SHP77 (cell line): ENCODE measurements at regions not wholly inside any gene's neighbourhood (a gene's known extent, or its start where the extent isn't known, plus 50 kb on each side); places are given as distances from the start of the nearest gene placed in this dataset.

Source experiments
- DNase-seq, 2 experiments: peaks; one replicate each; lab custom pipeline; 2025; lab: John Stamatoyannopoulos, UW

GRCh38 chr9:124179196-124180071 lies 78.3 kb upstream of the NEK6 start:
- DNase-seq, result no peak

- no peak for DNase-seq
Measured at GRCh38 chr9:124180557-124180956, 77.2 kb upstream of the NEK6 start.

- no peak for DNase-seq
Measured at GRCh38 chr9:124182741-124183140, 75.0 kb upstream of the NEK6 start.

GRCh38 chr9:124183772-124184171 lies 74.0 kb upstream of the NEK6 start:
- no peak for DNase-seq

- DNase-seq, result no peak
Measured at GRCh38 chr9:124185413-124185812, 72.3 kb upstream of the NEK6 start.

DNA sequence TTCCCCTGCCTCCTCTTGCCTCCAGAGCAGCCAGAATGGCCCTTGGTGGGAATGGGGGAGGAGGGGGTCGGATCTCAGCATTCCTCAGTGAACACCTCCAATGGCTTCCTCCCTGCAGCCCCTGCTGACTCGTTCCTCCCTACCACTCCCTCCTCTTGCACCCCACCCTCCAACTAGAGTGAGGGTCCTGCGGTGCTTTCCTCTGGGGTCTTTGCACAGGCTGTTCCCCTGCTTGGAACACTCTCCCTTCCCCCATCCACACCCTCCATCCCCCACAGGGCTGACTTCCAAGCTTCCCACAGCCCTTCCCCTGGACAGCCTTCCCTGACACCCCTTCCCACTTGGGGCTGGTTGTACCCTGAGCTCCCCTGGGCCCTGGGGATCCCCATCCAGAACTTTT lies 70.4 kb upstream of the NEK6 start:
- DNase-seq, result no peak

DNA sequence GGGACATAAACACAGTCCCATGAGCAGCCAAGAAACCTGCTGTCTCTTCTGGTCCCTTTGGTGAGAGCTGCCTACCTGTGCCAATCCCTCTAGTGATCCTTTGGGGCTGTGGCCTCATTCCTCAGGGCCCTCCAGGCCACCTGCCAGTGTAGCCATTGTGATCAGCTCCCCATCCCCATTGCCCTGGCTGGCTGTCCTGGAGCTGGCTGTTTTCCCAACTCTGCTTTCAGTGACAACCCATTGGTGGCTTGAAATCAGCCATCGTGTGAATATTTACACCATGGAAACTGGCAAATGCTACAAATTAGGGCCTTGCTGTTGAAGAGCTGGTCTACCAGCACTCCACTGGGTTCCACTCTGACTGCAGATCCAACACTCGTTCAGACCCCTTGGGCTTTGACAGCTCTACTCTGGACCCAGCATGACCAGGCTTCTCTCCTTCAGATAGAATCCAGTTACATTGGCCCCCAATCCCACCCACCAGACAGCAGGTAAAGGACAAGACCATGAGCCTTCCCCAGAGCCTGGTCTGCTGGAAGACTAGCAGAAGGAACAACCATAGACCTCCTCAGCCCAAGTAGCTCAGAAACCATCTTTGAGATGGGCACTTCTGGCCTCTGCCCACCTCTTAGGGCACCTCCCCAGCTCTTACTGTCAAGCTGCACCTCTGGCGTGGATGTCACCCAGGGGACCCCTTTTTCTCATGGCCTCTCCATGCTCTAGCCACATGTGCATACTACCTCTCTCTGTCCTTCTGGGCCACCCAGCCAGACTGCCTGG lies 69.2 kb upstream of the NEK6 start:
- no peak for DNase-seq

DNA sequence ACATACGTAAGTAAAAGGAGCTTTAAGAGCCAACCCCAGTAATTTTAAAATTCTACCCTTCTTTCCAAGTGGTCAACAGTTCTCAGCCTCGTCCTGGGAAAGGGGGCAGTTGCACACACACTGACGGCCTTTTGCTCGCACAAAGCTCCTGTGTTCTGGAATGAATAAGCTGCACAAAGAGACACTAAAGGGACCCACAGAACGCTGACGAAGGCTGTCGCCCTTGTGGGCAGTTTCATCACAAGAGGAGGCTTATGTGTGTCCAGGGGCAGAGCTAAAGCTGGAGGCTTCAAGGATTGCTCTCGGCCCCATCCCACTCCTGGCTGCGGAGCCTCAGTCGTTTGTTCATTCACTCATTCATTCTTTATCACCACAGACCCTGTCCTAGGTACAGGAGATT lies 67.0 kb upstream of the NEK6 start:
- no peak for DNase-seq

GRCh38 chr9:124191691-124192395 lies 65.9 kb upstream of the NEK6 start:
- no peak for DNase-seq

GRCh38 chr9:124196814-124197176 lies 61.0 kb upstream of the NEK6 start:
- DNase-seq, result no peak

DNA sequence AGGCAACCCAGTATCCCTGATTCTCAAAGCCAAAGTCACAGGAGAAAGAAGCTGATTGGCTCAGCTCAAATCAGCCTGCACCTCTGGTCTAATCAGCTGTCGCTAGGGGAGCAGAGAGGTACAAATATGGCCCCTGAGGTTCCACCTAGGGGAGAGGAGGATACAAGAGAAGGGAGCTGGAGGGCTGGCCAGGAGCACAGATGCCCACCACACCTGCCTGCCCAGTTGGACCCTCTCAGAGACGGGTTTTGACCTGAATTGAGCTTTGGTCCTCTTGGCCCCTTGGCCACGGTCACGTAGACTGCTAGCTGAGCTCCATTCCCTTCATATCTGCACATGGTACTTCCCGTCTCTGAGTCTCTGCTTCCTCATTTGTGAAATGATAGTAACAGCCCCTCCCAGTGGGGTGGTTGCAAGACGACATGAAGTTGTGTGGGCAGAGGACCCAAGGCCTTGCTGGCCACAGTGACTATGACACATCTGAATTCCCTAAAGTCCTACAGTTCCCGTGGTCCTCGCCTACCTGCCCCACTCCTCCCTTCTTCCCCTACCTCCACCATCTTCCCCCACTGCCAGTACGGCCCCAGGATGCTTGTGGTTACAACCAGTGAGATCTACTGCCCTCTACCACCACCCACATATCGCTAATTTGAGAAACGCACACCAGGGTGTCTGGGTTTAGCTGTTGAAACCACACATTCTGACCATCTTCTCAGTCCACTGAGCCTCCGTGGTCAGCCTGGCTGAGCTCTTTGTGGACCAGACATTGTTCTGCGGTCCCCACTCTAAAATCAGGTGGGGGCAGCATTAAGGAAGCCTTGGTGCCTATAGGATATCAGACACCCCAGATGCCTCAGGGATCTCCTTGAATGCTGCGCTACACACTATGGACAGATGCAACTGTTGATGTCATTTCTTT lies 60.3 kb upstream of the NEK6 start:
- DNase-seq, result no peak

GRCh38 chr9:124198331-124198730 lies 59.4 kb upstream of the NEK6 start:
- DNase-seq, result no peak

DNA sequence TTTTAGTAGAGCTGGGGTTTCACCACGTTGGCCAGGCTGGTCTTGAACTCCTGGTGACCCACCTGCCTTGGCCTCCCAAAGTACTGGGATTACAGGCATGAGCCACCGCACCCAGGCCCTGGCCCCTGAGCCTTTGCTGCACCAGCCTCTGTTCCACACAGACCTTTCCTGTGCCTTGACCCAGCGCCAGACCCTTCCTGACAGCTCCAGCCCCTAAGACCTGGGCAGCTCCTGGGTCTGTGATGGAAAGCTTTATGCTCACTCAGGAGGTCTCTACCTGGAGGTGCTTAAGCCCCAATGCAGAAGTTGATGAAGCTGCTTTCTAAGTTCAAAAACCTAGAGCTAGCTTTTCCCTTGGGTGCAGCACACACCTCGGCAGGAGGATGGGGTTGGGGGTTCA lies 58.8 kb upstream of the NEK6 start:
- DNase-seq, result no peak

- no peak for DNase-seq
Measured at GRCh38 chr9:124199474-124199873, 58.3 kb upstream of the NEK6 start.

DNA sequence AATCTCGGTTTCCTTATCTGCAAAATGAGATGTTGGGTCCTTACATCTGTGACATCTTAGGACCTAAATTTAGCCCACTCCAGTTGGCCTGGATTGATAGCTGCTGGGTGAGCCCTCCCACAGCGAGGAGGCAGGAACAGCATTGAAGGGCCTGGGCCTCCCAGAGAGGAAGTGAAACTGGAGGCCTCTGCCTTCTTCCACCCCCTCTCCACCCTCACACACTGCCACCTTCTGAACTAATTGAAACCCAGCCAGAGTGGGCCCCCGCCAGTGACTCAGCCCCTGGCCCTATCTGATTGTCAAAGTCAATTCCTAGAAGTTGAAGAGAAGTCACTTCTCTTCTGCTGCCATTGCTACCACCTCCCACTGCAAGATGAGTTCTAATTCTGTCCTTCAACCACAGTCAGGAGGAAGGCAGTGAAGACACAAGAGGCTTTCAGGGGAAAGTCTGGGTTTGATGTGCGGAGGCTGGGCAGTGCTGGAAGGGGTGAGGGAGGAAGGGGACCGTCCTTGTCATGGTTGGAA lies 55.2 kb upstream of the NEK6 start:
- DNase-seq, result no peak

DNA sequence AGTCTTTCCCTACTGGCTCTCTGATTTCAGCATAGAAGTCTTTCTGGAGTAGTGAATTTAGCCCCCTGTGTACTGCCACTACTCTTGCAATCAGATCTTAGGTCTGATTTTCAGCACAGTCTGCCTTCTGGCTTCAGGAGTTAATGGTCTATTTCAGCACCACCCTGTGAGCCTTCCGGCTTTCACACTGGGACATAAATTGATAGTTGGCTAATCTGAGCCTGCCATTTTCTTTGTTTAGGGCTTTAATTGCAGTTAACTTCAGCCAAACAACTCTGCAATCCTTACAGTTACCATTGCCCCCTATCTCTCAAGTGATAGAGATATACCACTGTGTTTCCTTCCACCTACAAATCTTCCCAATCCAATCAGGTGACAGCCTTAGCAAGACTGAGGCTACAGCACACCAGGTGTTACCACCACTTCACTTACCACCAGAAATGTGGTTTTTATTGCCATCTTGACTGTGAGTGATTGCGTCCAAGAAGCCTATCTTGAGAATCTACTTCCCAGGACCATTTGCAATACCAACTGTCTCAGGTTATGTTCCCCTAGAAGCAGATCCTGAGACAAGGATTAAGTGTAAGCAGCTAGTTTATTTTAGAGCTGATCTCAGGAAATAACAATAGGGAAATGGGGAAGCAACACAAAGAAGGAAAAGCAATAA lies 51.9 kb upstream of the NEK6 start:
- no peak for DNase-seq

DNA sequence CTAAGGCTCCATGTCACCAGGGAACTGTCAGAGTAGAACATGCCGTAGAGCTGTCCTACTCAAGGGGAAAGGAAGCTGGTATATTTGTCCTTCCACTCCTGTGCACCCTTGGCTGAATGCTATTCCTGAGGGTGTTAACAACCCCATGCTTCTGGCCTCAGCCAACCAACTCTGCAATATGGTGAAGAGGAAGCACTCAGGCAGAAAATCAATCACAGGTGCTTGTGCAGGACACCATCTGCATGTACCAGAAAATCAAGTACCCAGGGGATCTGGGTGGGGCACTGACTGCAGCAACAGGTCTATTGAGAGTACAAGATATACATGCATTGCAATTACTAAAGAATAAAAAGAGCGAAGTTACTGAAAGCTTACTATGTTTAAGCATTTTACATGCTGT lies 51.4 kb upstream of the NEK6 start:
- peak in 1 of 2 experiments; percentile 29 for DNase-seq
